Esophagus squamous epithelium (tissue), 5 donors: ENCODE measurements at regions not wholly inside any gene's neighbourhood (a gene's known extent, or its start where the extent isn't known, plus 50 kb on each side); places are given as distances from the start of the nearest gene placed in this dataset.
A peak's percentile ranks its signal among the peaks of the same experiment; 100 is the strongest.

Source experiments
- DNase-seq: peaks from one replicate; lab custom pipeline; 2025; lab: John Stamatoyannopoulos, UW
- H3K27ac ChIP-seq, 4 donors: fragments of 200-600 bp; sonication (generic); one replicate each; pipeline ENCODE4 v1.5.1; 2016 to 2019; ENCODE audit warnings: mild to moderate bottlenecking in 1 of 4
- H3K27me3 ChIP-seq, 4 donors: fragments of 200-600 bp; sonication (generic); 1 replicate in 3 of 4; 2 replicates in 1 of 4; pipeline versions ENCODE4 v1.5.1 to v1.6.0; 2017 to 2021; ENCODE audit warnings: antibody characterized with exemption in 1 of 4
- H3K36me3 ChIP-seq, 3 donors: fragments of 200-600 bp; sonication (generic); one replicate each; pipeline ENCODE4 v1.5.1; 2016 to 2019
- H3K4me1 ChIP-seq, 3 donors: fragments of 200-600 bp; sonication (generic); one replicate each; pipeline ENCODE4 v1.5.1; 2017 to 2019
- H3K4me3 ChIP-seq, 4 donors: fragments of 200-600 bp; sonication (generic); 1 replicate in 3 of 4; 2 replicates in 1 of 4; pipeline ENCODE4 v1.5.1; 2016 to 2019; ENCODE audit warnings: mild to moderate bottlenecking in 2 of 4, moderate library complexity in 1 of 4
- H3K9me3 ChIP-seq, 3 donors: fragments of 200-600 bp; sonication (generic); one replicate each; pipeline ENCODE4 v1.5.1; 2016 to 2019
- CTCF ChIP-seq, 6 experiments: fragments of 450-650 bp in 4 of 6; fragments of 200-600 bp in 2 of 6; sonication (generic) in 2 of 6; IDR thresholded peaks; one replicate each; pipeline ENCODE4 v1.5.1; 2016 to 2019; ENCODE audit warnings: antibody characterized with exemption in 6 of 6, mild to moderate bottlenecking in 4 of 6, moderate library complexity in 4 of 6
- POLR2A ChIP-seq, 4 donors: fragments of 450-650 bp; IDR thresholded peaks; one replicate each; pipeline ENCODE4 v1.6.1; 2017; ENCODE audit warnings: antibody characterized with exemption in 4 of 4, mild to moderate bottlenecking in 4 of 4, moderate library complexity in 3 of 4
- WGBS, 2 donors: methylation state at CpG; one replicate each; pipeline ENCODE4 v1.1.5; 2018; 5-methylcytosine and 5-hydroxymethylcytosine counted together
- intact Hi-C: fragments of 100-400 bp; cut with DNase I; formaldehyde crosslinking; loops from one replicate; pipeline ENCODE4 v1.15.0; 2022
- donor health status: DM: yes; HTN: yes; CAD: no.

DNA sequence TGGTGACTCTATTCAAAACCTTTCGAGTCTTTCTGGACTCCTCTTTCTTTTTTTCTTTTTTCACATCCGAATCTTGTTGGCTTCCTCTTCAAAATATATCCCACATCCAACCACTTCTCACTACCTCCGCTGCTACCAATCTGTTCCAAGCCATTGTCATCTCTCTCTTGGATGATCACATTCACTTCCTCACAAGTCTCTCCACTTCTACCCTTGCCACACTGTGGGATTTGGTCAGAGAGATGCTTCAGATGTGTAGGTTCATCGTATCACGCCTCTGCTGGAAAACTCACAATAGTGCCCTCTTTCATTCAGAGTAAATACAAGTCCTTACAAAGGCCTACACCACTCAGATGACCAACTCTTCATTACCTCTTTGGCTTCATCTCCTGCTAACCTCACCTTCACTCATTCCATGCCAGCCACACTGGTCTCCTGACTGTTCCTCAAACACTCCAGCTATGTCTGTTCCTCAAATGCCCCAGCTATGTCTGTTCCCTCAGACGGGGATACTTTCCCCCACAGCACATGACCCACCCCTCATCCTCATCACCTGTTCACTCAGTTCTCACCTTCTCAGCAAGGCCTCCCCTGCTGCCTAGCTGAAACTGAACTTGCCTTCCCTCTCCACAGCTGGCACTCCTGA, 67.2 kb upstream of the PELI1 start:
- intact Hi-C loops = no loop called here

DNA sequence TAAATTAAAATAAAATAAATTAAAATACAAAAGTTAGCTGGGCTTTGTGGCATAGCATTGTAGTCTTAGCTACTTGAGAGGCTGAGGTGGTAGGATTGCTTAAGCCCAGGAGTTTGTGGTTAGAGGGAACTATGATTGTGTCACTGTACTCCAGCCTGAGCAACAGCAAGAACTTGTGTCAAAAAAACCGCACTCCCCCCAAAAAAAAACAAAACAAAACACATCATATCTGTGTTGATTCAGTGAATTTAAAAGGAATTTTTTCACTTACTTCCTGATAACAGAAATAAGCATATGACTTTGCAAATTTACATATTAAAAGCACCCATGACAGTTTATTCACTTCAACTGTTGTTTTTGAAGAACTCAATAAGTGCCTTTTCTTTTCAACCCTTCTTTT, 68.1 kb upstream of the PELI1 start:
- DNase-seq = no peak
- H3K4me1 ChIP-seq = peaks cover 10 to 55% (median 21%) of the 10 kb centered on the region in 3 donors
- no peak overlapping the region for H3K4me3 ChIP-seq
- H3K9me3 ChIP-seq = no peaks in the 10 kb centered on the region
- H3K36me3 ChIP-seq = no peaks in the 10 kb centered on the region
- TF ChIP-seq CTCF (IDR thresholded peaks at IDR 0.05) (no peak), POLR2A (IDR thresholded peaks at IDR 0.05) (no peak)
- H3K27ac ChIP-seq = peak overlapping the region in 3 of 4 donors; percentile 84 to 92 (median 92)
- intact Hi-C loops = no loop called here
- 42 to 58% methylated on average over 1 of the region's 1 CpG for WGBS, 2 donors
- H3K27me3 ChIP-seq = no peaks in the 10 kb centered on the region

More for the DNA sequence above, 67.2 kb upstream of the PELI1 start:
- H3K9me3 ChIP-seq = no peaks in the 10 kb centered on the region
- H3K27me3 ChIP-seq = no peaks in the 10 kb centered on the region
- TF ChIP-seq CTCF (IDR thresholded peaks at IDR 0.05) (no peak), POLR2A (IDR thresholded peaks at IDR 0.05) (no peak)
- H3K36me3 ChIP-seq = no peaks in the 10 kb centered on the region
- 48 to 62% methylated on average over 6 of the region's 6 CpGs for WGBS, 2 donors
- peaks cover 10 to 55% (median 21%) of the 10 kb centered on the region in 3 donors for H3K4me1 ChIP-seq
- no peak for DNase-seq
- H3K27ac ChIP-seq = peak overlapping the region; percentile 74 to 92 (median 88)
- H3K4me3 ChIP-seq = no peak overlapping the region

DNA sequence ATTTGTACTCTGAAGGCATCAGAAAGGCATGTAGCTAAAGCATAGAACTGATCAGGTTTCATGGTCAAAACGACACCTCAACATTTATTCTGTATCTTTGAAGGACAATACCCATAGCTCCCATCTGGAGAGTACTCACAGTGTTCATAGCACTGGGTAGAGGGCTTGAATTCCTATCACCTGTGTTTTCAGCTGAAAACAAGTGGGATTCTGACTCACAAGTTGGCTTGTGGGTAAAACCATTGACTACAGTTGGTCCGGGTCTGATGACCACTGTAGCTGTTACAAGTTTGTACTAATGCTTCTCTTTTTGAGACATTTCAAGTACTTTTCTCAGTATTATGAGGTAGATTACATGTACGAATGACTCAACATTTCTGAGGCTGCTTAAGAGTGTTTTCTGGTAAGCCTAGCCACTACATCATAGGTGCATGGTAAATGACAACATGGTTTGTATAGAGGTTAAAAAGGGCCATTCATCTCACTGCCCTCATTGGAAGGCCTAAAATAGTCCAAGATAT, 68.6 kb upstream of the PELI1 start:
- no peak for DNase-seq
- Histone ChIP-seq H3K4me1 (peaks cover 10 to 55% (median 21%) of the 10 kb centered on the region in 3 donors), H3K4me3 (no peak overlapping the region), H3K9me3 (no peaks in the 10 kb centered on the region), H3K36me3 (no peaks in the 10 kb centered on the region), H3K27ac (peak overlapping the region; percentile 83 to 92 (median 91)), H3K27me3 (no peaks in the 10 kb centered on the region)
- intact Hi-C loops = no loop called here
- 64 to 70% methylated on average over 3 of the region's 3 CpGs for WGBS, 2 donors
- TF ChIP-seq CTCF (IDR thresholded peaks at IDR 0.05) (no peak), POLR2A (IDR thresholded peaks at IDR 0.05) (no peak)

DNA sequence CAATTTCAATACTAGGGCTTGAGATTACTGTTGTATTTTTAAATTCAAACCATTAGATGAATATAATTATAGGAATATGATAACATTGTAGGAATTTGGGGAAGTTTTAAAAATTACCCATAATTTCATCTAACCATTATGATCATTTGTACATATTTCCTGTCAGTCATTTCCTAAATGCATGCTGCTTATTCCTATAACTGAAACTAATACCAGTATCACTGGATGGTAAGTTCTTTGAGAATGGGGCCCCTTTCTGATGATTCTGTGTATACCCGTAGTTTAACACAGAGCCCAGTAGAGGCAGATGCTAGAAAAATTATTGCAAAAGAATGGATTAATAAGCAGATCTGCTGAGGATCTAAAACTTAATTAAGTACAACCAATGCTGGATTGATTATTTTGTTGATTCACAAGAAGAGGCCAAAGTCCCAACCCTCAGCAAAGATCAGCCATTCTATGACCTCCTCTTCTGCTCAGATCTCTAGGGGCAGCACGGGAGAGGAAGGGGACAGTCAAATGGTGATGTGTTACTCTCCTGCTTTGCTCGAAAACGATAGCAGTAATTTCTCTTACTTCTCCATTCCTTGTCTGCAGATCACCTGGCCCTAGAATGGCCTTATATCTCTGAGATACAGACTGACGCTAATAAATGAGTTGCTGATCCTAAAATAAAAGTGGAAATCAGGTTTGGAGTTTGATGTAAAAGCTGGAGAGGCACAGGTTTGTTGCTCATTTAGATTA, 69.5 kb upstream of the PELI1 start:
- Histone ChIP-seq H3K4me1 (peaks cover 10 to 55% (median 21%) of the 10 kb centered on the region in 3 donors), H3K27ac (peak overlapping the region; percentile 83 to 92 (median 91)), H3K36me3 (no peaks in the 10 kb centered on the region), H3K9me3 (no peaks in the 10 kb centered on the region), H3K27me3 (no peaks in the 10 kb centered on the region), H3K4me3 (peak overlapping the region in 1 of 4 donors; percentile 31)
- DNase-seq = no peak
- TF ChIP-seq POLR2A (IDR thresholded peaks at IDR 0.05) (no peak), CTCF (IDR thresholded peaks at IDR 0.05) (no peak)
- intact Hi-C loops = no loop called here
- 32 to 47% methylated on average over 5 of the region's 5 CpGs for WGBS, 2 donors
